Fibroblast of lung (primary cell): ENCODE measurements at regions not wholly inside any gene's neighbourhood (a gene's known extent, or its start where the extent isn't known, plus 50 kb on each side); places are given as distances from the start of the nearest gene placed in this dataset.

ENCODE experiments used
- DNase-seq, 2 donors: peaks; one replicate each; pipeline versions ENCODE4 v3.0.0 to v3.0.0-alpha.2; 2010; ENCODE audit warnings: low read depth in 2 of 2
- H2AFZ ChIP-seq: 2 replicates; pipeline ENCODE4 v1.5.1; 2012; ENCODE audit warnings: low read length, control low read depth, inconsistent platforms
- H3K27ac ChIP-seq: 2 replicates; pipeline ENCODE4 v1.5.1; 2011; ENCODE audit warnings: low read length, control low read depth; ENCODE audit not compliant: insufficient read depth
- H3K27me3 ChIP-seq: 2 replicates; pipeline ENCODE4 v1.5.1; 2011; ENCODE audit warnings: mild to moderate bottlenecking, low read length; ENCODE audit not compliant: control insufficient read depth, insufficient read depth
- H3K36me3 ChIP-seq: 2 replicates; pipeline ENCODE4 v1.5.1; 2011; ENCODE audit warnings: low read length; ENCODE audit not compliant: control insufficient read depth, insufficient read depth
- H3K4me1 ChIP-seq: 2 replicates; pipeline ENCODE4 v1.5.1; 2011; ENCODE audit warnings: low read length; ENCODE audit not compliant: control insufficient read depth, insufficient read depth; ENCODE audit errors: extremely low read depth
- H3K4me2 ChIP-seq: 2 replicates; pipeline ENCODE4 v1.5.1; 2011; ENCODE audit warnings: low read length, control low read depth; ENCODE audit not compliant: insufficient read depth; ENCODE audit errors: extremely low read depth
- H3K4me3 ChIP-seq, 4 experiments: fragments of 200-600 bp in 1 of 4; sonication (generic) in 1 of 4; replicated peaks in 1 of 4; 2 replicates each; pipeline ENCODE4 v1.5.1; 2011 to 2016; ENCODE audit warnings: low read length in 4 of 4, low read depth in 3 of 4, mild to moderate bottlenecking in 3 of 4, control low read depth in 2 of 4, inconsistent platforms in 1 of 4, mixed read lengths in 1 of 4; ENCODE audit not compliant: insufficient read depth in 1 of 4; ENCODE audit errors: control extremely low read depth in 1 of 4
- H3K79me2 ChIP-seq: 2 replicates; pipeline ENCODE4 v1.5.1; 2012; ENCODE audit warnings: mild to moderate bottlenecking, low read length, inconsistent platforms; ENCODE audit not compliant: control insufficient read depth, insufficient read depth
- H3K9ac ChIP-seq: 2 replicates; pipeline ENCODE4 v1.5.1; 2011; ENCODE audit warnings: mild to moderate bottlenecking, low read length, control low read depth; ENCODE audit not compliant: insufficient read depth
- H3K9me3 ChIP-seq: 2 replicates; pipeline ENCODE4 v1.5.1; 2012; ENCODE audit warnings: low read depth, low read length; ENCODE audit not compliant: control insufficient read depth, insufficient read depth
- H4K20me1 ChIP-seq: 2 replicates; pipeline ENCODE4 v1.5.1; 2011; ENCODE audit warnings: low read length; ENCODE audit not compliant: control insufficient read depth, insufficient read depth; ENCODE audit errors: extremely low read depth
- CTCF ChIP-seq, 2 donors: IDR thresholded peaks in 1 of 2; conservative IDR thresholded peaks in 1 of 2; 1 replicate in 1 of 2; 2 replicates in 1 of 2; pipeline ENCODE4 v1.5.1; 2011 to 2012; ENCODE audit warnings: low read length in 2 of 2, control low read depth in 1 of 2, inconsistent platforms in 1 of 2, low read depth in 1 of 2, mild to moderate bottlenecking in 1 of 2
- EZH2 ChIP-seq: IDR thresholded peaks from 2 replicates; pipeline ENCODE4 v1.5.1; 2012; ENCODE audit warnings: low read length, control low read depth, mild to moderate bottlenecking; ENCODE audit errors: missing control alignments

- Histone ChIP-seq H3K9ac (no peak overlapping the region), H3K27me3 (no peaks in the 10 kb centered on the region), H3K4me3 (no peak overlapping the region), H3K4me1 (peaks cover 7% of the 10 kb centered on the region), H3K9me3 (no peaks in the 10 kb centered on the region), H3K27ac (no peak overlapping the region), H3K4me2 (no peak overlapping the region), H2AFZ (no peak overlapping the region), H4K20me1 (no peaks in the 10 kb centered on the region), H3K36me3 (no peaks in the 10 kb centered on the region), H3K79me2 (no peaks in the 10 kb centered on the region)
- peak in 1 of 2 donors; percentile 47 for DNase-seq
- no peak for TF ChIP-seq EZH2
- TF ChIP-seq CTCF (conservative IDR thresholded peaks at IDR 0.05 in 1 of 2, IDR thresholded peaks at IDR 0.05 in 1 of 2; ENCODE audit: low read depth in 1 of 2, low read length in 2 of 2) = no peak
Observed at GRCh38 chr1:82226186-82226505, 425.4 kb downstream of the ADGRL2 start.

- H3K4me3 ChIP-seq = no peak overlapping the region
Observed at GRCh38 chr1:82225421-82226185, 424.9 kb downstream of the ADGRL2 start.

GRCh38 chr1:82223091-82223490 is 422.4 kb downstream of the ADGRL2 start:
- Histone ChIP-seq H3K27me3 (no peaks in the 10 kb centered on the region), H4K20me1 (no peaks in the 10 kb centered on the region), H3K27ac (no peak overlapping the region), H3K4me1 (peaks cover 7% of the 10 kb centered on the region), H2AFZ (no peak overlapping the region), H3K4me3 (no peak overlapping the region), H3K79me2 (no peaks in the 10 kb centered on the region), H3K9me3 (no peaks in the 10 kb centered on the region), H3K9ac (no peak overlapping the region), H3K4me2 (no peak overlapping the region), H3K36me3 (no peaks in the 10 kb centered on the region)
- TF ChIP-seq EZH2 (no peak), CTCF (conservative IDR thresholded peaks at IDR 0.05 in 1 of 2, IDR thresholded peaks at IDR 0.05 in 1 of 2; ENCODE audit: low read depth in 1 of 2, low read length in 2 of 2) (no peak)
- DNase-seq = no peak

More at GRCh38 chr1:82225421-82226185, 424.9 kb downstream of the ADGRL2 start:
- no peaks in the 10 kb centered on the region for H4K20me1 ChIP-seq
- no peaks in the 10 kb centered on the region for H3K36me3 ChIP-seq
- H3K27me3 ChIP-seq = no peaks in the 10 kb centered on the region
- TF ChIP-seq CTCF (conservative IDR thresholded peaks at IDR 0.05 in 1 of 2, IDR thresholded peaks at IDR 0.05 in 1 of 2; ENCODE audit: low read depth in 1 of 2, low read length in 2 of 2) (no peak), EZH2 (no peak)
- no peak overlapping the region for H2AFZ ChIP-seq
- peak; percentile 47 to 84 for DNase-seq
- H3K27ac ChIP-seq = no peak overlapping the region
- no peaks in the 10 kb centered on the region for H3K9me3 ChIP-seq
- H3K79me2 ChIP-seq = no peaks in the 10 kb centered on the region
- peaks cover 7% of the 10 kb centered on the region for H3K4me1 ChIP-seq
- H3K9ac ChIP-seq = no peak overlapping the region
- no peak overlapping the region for H3K4me2 ChIP-seq
